Astrocyte of the spinal cord (primary cell): ENCODE measurements at regions not wholly inside any gene's neighbourhood (a gene's known extent, or its start where the extent isn't known, plus 50 kb on each side); places are given as distances from the start of the nearest gene placed in this dataset.
"Not testable (repeated sequence)": the region's sequence is repeated elsewhere in the genome, so short reads cannot be mapped to it uniquely, and the experiment has no call there.

Experiments
- DNase-seq: peaks from one replicate; pipeline ENCODE4 v3.0.0; 2011; ENCODE audit warnings: low read depth, low spot score
- H3K4me3 ChIP-seq: 2 replicates; pipeline ENCODE4 v1.5.1; 2011; ENCODE audit warnings: low read depth, mild to moderate bottlenecking, low read length, moderate library complexity
- CTCF ChIP-seq: IDR thresholded peaks from 2 replicates; pipeline ENCODE4 v1.5.1; 2012; ENCODE audit warnings: low read depth, mild to moderate bottlenecking, low read length, inconsistent platforms
- in situ Hi-C: cut with HindIII; loops from 2 replicates; pipeline ENCODE4 v1.10.0; 2017; ENCODE audit warnings: low sequenced_read_pairs

- DNase-seq = no peak
- in situ Hi-C loops = no loop called here
- TF ChIP-seq CTCF = no peak
- no peak overlapping the region for H3K4me3 ChIP-seq
Measured at GRCh38 chr10:22158426-22158825, 59.4 kb downstream of the EBLN1 start.

GRCh38 chr10:22156750-22157149, 61.1 kb downstream of the EBLN1 start:
- no peak for DNase-seq
- H3K4me3 ChIP-seq = no peak overlapping the region
- in situ Hi-C loops = no loop called here
- no peak for TF ChIP-seq CTCF

- no peak overlapping the region for H3K4me3 ChIP-seq
- no peak for TF ChIP-seq CTCF
- no peak for DNase-seq
- in situ Hi-C loops = no loop called here
Measured at GRCh38 chr10:22152403-22152802, 65.4 kb downstream of the EBLN1 start.

- no peak for DNase-seq
- H3K4me3 ChIP-seq = no peak overlapping the region
- in situ Hi-C loops = no loop called here
- no peak for TF ChIP-seq CTCF
Measured at GRCh38 chr10:22150842-22151241, 67.0 kb downstream of the EBLN1 start.

GRCh38 chr10:22148961-22149360, 68.9 kb downstream of the EBLN1 start:
- TF ChIP-seq CTCF = no peak
- in situ Hi-C loops = no loop called here
- no peak overlapping the region for H3K4me3 ChIP-seq
- peak; percentile 3 for DNase-seq

- DNase-seq, H3K4me3 ChIP-seq, in situ Hi-C loops: not testable (repeated sequence)
Measured at GRCh38 chr10:22145873-22146272, 71.9 kb downstream of the EBLN1 start.

- no peak for TF ChIP-seq CTCF
Measured at GRCh38 chr10:22137542-22137941, 80.3 kb downstream of the EBLN1 start.

More at GRCh38 chr10:22137542-22137941, 80.3 kb downstream of the EBLN1 start:
- DNase-seq = no peak
- in situ Hi-C loops = no loop called here
- H3K4me3 ChIP-seq = no peak overlapping the region
